Adrenal gland (tissue), 9 donors: ENCODE measurements at regions not wholly inside any gene's neighbourhood (a gene's known extent, or its start where the extent isn't known, plus 50 kb on each side); places are given as distances from the start of the nearest gene placed in this dataset.
"Not testable (repeated sequence)": the region's sequence is repeated elsewhere in the genome, so short reads cannot be mapped to it uniquely, and the experiment has no call there.

Experiments used
- DNase-seq, 7 donors: peaks; one replicate each; pipeline ENCODE4 v3.0.0-alpha.2; 2019 to 2020
- H3K27ac ChIP-seq, 5 donors: fragments of 200-600 bp; sonication (generic) in 4 of 5; 1 replicate in 3 of 5; 2 replicates in 2 of 5; pipeline versions ENCODE4 v1.5.1 to v1.8.0; 2016 to 2020; ENCODE audit warnings: mild to moderate bottlenecking in 1 of 5
- H3K27me3 ChIP-seq: fragments of 200-600 bp; 2 replicates; pipeline ENCODE4 v1.8.0; 2021
- H3K36me3 ChIP-seq, 2 donors: fragments of 200-600 bp; replicated peaks in 1 of 2; 1 replicate in 1 of 2; 2 replicates in 1 of 2; pipeline versions ENCODE4 v1.5.1 to v1.8.0; 2018 to 2022
- H3K4me1 ChIP-seq, 2 donors: fragments of 200-600 bp; replicated peaks in 1 of 2; 1 replicate in 1 of 2; 2 replicates in 1 of 2; pipeline versions ENCODE4 v1.5.1 to v1.8.0; 2018 to 2021
- H3K4me3 ChIP-seq, 4 donors: fragments of 200-600 bp; sonication (generic) in 3 of 4; one replicate each; pipeline ENCODE4 v1.5.1; 2016 to 2018
- H3K9me3 ChIP-seq, 3 donors: fragments of 200-600 bp; sonication (generic) in 1 of 3; replicated peaks in 1 of 3; 1 replicate in 2 of 3; 2 replicates in 1 of 3; pipeline versions ENCODE4 v1.5.1 to v1.8.0; 2016 to 2021
- CTCF ChIP-seq, 6 experiments: fragments of 450-650 bp in 4 of 6; fragments of 200-600 bp in 2 of 6; sonication (generic) in 1 of 6; IDR thresholded peaks; 1 replicate in 5 of 6; 2 replicates in 1 of 6; pipeline versions ENCODE4 v1.5.1 to v1.8.0; 2016 to 2021; ENCODE audit warnings: antibody characterized with exemption in 6 of 6, mild to moderate bottlenecking in 2 of 6, moderate library complexity in 1 of 6
- POLR2A ChIP-seq, 2 donors: fragments of 450-650 bp; IDR thresholded peaks; one replicate each; pipeline ENCODE4 v1.6.1; 2017; ENCODE audit warnings: antibody characterized with exemption in 2 of 2, mild to moderate bottlenecking in 2 of 2, moderate library complexity in 1 of 2
- WGBS, 4 donors: extraction: QIAGEN DNeasy Blood & Tissue Kit in 2 of 4; methylation state at CpG; one replicate each; pipeline versions ENCODE4 v1.1.5 to v1.1.7; 2013 to 2017; 5-methylcytosine and 5-hydroxymethylcytosine counted together
- intact Hi-C, 2 donors: fragments of 100-400 bp; cut with DNase I; formaldehyde crosslinking; loops; one replicate each; pipeline versions ENCODE4 v1.14.1 to v1.15.0; 2022 to 2023
- donor health status: healthy with polysubstance abuse.
- donor health status: Bipolar disorder and iron deficiency.
- donor health status: DM: yes; HTN: yes; CAD: no.
- donor health status: DM: no; HTN: no; CAD: no.
- donor health status: DM: no; HTN: no; CAD: no.

GRCh38 chr1:55870106-55870505 is 654.9 kb upstream of the USP24 start:
- intact Hi-C loops = no loop called here
- DNase-seq = no peak
- no peaks in the 10 kb centered on the region for H3K9me3 ChIP-seq
- H3K4me1 ChIP-seq = no peaks in the 10 kb centered on the region
- no peaks in the 10 kb centered on the region for H3K36me3 ChIP-seq
- TF ChIP-seq POLR2A (IDR thresholded peaks at IDR 0.05) (no peak), CTCF (IDR thresholded peaks at IDR 0.05) (no peak)
- H3K27ac ChIP-seq = no peak overlapping the region
- H3K27me3 ChIP-seq = no peaks in the 10 kb centered on the region
- no peak overlapping the region for H3K4me3 ChIP-seq

- WGBS, 4 donors = 24 to 56% (median 39%) methylated on average over 1 of the region's 1 CpG
- peak in 5 of 7 donors; percentile 13 to 58 (median 35) for DNase-seq
- TF ChIP-seq CTCF (IDR thresholded peaks at IDR 0.05) (no peak), POLR2A (IDR thresholded peaks at IDR 0.05) (no peak)
- no peaks in the 10 kb centered on the region for H3K36me3 ChIP-seq
- H3K4me3 ChIP-seq = no peak overlapping the region
- H3K27me3 ChIP-seq = no peaks in the 10 kb centered on the region
- H3K9me3 ChIP-seq = no peaks in the 10 kb centered on the region
- no peak overlapping the region for H3K27ac ChIP-seq
- intact Hi-C loops = no loop called here
- H3K4me1 ChIP-seq = no peaks in the 10 kb centered on the region
Measured at GRCh38 chr1:55869065-55869464, 653.9 kb upstream of the USP24 start.

- no peak overlapping the region for H3K4me3 ChIP-seq
- no peaks in the 10 kb centered on the region for H3K36me3 ChIP-seq
- DNase-seq = no peak
- H3K27ac ChIP-seq = no peak overlapping the region
- intact Hi-C loops = no loop called here
- 44 to 56% (median 52%) methylated on average over 2 of the region's 2 CpGs for WGBS, 4 donors
- no peaks in the 10 kb centered on the region for H3K4me1 ChIP-seq
- H3K27me3 ChIP-seq = no peaks in the 10 kb centered on the region
- TF ChIP-seq CTCF (IDR thresholded peaks at IDR 0.05) = no peak
- no peak for TF ChIP-seq POLR2A (IDR thresholded peaks at IDR 0.05)
- no peaks in the 10 kb centered on the region for H3K9me3 ChIP-seq
Measured at GRCh38 chr1:55868026-55868425, 652.9 kb upstream of the USP24 start.

- H3K9me3 ChIP-seq = no peaks in the 10 kb centered on the region
- WGBS, 4 donors = 74 to 82% (median 79%) methylated on average over 3 of the region's 3 CpGs
- no peak overlapping the region for H3K4me3 ChIP-seq
Measured at GRCh38 chr1:55867304-55867843, 652.2 kb upstream of the USP24 start.

GRCh38 chr1:55865778-55866177 is 650.6 kb upstream of the USP24 start:
- H3K27me3 ChIP-seq, H3K36me3 ChIP-seq, H3K27ac ChIP-seq, intact Hi-C loops, DNase-seq, H3K9me3 ChIP-seq, H3K4me3 ChIP-seq, H3K4me1 ChIP-seq: not testable (repeated sequence)
- WGBS, 4 donors = 90 to 95% (median 93%) methylated on average over 7 of the region's 7 CpGs

More at GRCh38 chr1:55867304-55867843, 652.2 kb upstream of the USP24 start:
- intact Hi-C loops = no loop called here
- no peaks in the 10 kb centered on the region for H3K4me1 ChIP-seq
- H3K36me3 ChIP-seq = no peaks in the 10 kb centered on the region
- H3K27ac ChIP-seq = no peak overlapping the region
- no peak for DNase-seq
- no peaks in the 10 kb centered on the region for H3K27me3 ChIP-seq
- TF ChIP-seq CTCF (IDR thresholded peaks at IDR 0.05) (no peak), POLR2A (IDR thresholded peaks at IDR 0.05) (no peak)
